GM18505 (cell line): ENCODE measurements at regions not wholly inside any gene's neighbourhood (a gene's known extent, or its start where the extent isn't known, plus 50 kb on each side); places are given as distances from the start of the nearest gene placed in this dataset.

Source experiments
- ATAC-seq: cut with Tn5 transposase; IDR thresholded peaks from one replicate; pipeline ENCODE4 v1.9.1; 2021; ENCODE audit not compliant: unreplicated experiment
- POLR2A ChIP-seq: IDR thresholded peaks from 4 replicates; pipeline ENCODE4 v1.6.1; 2011; ENCODE audit warnings: borderline replicate concordance; ENCODE audit not compliant: insufficient read depth, insufficient read length; ENCODE audit errors: extremely low read depth

GRCh38 chr2:21658907-21659477, 535.2 kb downstream of the TDRD15 start:
- ATAC-seq: no peak
- no peak for TF ChIP-seq POLR2A

DNA sequence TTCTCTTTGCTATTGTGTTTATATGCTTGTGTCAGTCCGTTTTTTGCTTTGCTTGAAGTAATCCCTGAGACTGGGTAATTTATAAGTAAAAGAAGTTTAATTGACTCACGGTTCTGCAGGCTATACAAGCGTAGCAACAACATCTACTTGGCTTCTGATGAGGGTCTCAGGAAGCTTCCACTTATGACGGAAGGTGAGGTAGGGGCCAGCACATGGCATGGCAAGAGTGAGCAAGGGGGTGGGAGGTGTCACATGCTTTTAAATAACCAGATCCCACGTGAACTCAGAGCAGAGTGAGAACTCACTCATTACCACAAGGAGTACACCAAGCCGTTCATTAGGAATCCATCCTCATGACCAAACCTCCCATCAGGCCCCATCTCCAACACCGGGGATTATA, 540.3 kb downstream of the TDRD15 start:
- ATAC-seq: no peak
- no peak for TF ChIP-seq POLR2A

DNA sequence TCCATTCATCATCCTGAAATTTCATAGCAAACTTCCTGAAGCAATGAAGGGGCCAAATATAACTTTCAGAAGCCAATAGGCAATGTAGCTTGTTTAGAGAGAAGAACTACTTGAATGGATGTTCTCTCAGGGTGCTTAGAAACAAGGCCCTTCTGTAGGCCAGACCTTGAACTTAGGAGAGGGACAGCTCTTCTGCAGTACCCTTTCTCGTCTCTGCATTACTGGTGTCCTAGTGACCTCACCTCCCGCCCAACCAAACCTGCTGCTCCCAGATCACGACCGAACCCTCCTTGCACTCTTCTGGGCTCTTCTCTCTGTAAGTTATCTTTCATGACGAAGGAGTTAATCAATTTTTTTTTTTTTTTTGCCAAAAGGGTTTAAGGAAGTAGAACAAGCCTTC, 543.9 kb downstream of the TDRD15 start:
- no peak for ATAC-seq
- no peak for TF ChIP-seq POLR2A

GRCh38 chr2:21668078-21668710, 544.4 kb downstream of the TDRD15 start:
- ATAC-seq: no peak
- no peak for TF ChIP-seq POLR2A

DNA sequence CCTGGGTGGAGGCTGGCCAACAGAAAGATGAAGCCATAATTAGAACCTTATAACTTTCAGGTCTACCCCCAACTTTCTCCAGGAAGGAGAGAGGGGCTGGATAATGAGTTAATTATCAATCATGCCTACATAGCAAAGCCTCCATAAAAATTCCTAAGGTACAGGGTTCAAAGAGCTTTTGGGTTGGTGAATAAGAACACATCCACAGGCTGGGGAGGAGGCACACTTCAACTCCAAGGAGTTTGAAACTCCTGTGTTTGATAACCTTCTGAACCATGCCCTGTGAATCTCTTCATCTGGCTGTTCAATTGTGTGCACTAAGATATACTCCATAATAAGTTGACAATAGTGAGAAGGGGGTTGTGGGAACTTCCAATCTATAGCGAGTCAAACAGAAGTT, 552.3 kb downstream of the TDRD15 start:
- no peak for ATAC-seq
- TF ChIP-seq POLR2A: no peak

DNA sequence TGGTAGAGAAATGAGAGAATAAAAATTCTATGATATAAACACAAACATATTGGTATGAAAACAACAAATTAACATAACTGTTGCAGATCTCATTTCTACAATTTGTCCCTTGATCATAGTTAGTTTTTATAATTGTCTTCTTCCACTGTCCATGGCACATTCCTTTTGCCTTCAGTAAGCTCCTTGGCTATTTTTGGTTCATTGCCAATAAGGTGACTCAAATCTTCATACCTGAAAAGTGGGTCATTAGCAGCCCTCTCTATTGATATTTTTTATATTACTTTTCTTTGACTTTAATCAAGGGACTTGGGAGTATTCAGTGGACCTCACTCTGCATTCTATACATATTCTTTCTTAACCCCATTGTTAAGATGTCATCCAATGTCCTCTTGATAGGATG, 552.9 kb downstream of the TDRD15 start:
- no peak for TF ChIP-seq POLR2A
- no peak for ATAC-seq

GRCh38 chr2:21683838-21684237, 560.1 kb downstream of the TDRD15 start:
- no peak for TF ChIP-seq POLR2A
- ATAC-seq: no peak

DNA sequence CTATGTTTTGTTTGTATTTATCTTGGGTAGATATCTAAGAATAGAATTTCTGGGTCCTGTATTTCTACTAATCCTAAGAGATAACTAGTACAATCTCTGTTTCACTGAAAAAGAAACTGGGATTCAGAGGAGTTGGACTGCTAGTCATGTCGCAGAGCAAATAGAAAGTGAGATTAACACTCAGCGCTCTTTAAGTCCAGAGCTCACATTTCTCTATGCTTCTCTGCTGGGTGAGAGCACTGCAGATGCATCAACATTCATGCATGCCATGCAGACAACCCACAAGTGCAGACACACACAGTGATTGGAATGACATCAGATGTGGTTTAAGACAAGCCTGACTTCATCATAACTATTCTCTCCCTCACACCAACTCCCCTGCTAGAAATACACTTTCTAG, 563.8 kb downstream of the TDRD15 start:
- TF ChIP-seq POLR2A: no peak
- ATAC-seq: no peak

GRCh38 chr2:21690005-21690404, 566.2 kb downstream of the TDRD15 start:
- ATAC-seq: no peak
- TF ChIP-seq POLR2A: no peak

DNA sequence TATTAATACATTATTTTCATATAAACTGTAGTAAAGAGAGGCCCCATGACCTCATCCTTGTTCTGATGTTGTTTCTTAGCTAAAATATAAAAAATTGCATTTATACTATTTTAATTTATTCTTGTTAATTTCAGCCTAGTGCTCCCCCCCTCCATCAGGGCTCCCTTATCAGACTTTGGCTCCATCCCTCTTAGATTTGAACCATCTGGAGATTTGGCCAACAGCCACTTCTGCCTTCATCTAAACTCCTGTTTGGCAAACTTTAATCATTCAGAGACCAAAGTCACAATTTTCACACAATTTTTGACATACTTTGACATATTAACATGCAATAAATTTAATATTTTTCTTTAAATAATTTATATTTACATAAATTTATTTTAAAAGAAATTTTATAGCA, 569.3 kb downstream of the TDRD15 start:
- TF ChIP-seq POLR2A: no peak
- no peak for ATAC-seq

DNA sequence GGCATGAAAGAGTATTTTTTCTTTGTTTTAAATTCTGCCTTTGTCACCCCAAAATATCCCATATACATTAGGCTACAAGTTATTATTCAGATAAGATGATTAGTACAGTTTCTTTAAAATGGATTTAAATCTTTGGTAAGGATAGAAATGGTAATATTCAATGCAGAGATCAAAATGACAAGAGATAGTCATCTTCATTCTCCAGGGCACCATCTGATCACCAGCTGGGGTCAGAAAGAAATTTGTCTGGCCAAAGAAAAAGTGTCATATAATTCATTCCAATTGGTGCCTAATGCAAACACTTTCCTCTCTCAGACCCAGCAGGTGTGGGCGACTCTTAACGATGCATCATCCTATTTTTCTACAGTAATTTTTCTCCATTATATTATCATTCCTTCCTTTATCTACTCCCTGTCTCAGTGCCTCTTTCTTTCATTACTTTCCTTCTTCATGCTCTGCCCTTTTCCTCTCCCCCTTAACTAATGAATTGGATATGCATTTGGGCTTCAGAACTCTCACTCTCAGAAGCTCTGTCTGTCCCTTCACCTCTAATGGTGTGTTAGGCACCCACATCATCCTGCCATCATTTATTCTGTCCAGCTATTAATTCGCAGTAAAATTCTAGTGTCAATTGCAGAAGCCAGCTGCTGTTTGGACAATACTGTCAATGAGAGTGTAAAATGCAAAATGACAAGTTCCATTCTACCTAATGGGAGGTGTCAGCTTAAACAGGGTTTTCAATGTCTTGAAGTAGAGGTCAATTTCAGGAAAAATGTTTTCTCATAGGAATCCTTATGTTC, 570.5 kb downstream of the TDRD15 start:
- no peak for ATAC-seq
- no peak for TF ChIP-seq POLR2A

DNA sequence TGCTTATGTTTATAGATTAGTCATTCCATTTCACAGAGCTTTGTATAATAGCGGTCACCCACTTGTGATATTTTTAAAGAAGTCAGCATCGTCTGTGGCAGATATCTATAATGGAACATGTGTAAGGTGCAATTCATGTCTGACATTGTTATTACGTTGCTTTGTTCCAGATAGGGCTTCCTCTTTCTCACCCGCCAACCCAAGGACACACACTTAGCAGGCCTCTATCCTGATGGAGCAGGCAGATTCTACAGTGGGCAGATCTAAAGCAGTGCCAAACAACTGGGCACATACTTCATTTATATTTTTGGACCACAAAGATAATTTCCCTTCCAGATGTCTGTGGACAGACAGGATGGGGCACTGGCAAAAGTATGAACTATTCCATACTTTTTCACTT, 573.1 kb downstream of the TDRD15 start:
- no peak for TF ChIP-seq POLR2A
- ATAC-seq: no peak

DNA sequence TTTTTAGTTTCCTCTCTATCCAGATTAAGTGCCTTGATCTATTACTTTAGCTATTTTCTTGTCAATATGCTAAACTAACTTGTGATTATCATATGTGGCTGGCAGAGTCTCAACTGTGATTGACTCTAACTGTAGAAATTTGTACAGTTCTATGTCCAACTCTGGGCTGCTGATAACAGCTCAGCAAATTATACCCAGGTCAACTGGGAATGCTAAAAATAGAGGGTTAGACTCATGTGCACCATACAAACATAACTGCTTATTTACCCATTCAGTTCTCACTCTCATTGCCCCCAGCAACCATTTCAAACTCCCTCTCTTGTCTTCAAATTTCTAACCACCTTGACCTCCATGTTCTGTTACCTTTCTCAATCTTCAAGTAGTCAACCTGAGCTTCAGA, 576.9 kb downstream of the TDRD15 start:
- no peak for TF ChIP-seq POLR2A
- no peak for ATAC-seq

DNA sequence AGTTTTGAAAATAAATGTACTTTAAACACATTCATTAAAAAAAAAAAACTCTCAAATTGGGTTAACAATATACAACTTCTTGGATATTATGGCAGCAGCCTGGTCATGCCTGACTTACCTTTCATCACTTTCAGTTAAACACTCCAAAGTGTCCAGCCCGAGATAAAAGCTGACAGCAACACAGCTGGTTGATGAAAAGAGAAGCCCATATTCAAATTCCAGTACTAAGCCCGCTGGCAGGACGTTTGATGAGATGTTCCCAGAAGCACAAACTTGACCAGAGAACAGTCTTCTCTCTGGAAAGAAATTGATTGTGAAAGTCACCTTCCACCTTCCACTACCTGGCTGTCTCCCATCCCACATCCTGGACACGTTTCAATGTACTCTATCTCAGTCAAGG, 586.3 kb downstream of the TDRD15 start:
- TF ChIP-seq POLR2A: no peak
- ATAC-seq: no peak

DNA sequence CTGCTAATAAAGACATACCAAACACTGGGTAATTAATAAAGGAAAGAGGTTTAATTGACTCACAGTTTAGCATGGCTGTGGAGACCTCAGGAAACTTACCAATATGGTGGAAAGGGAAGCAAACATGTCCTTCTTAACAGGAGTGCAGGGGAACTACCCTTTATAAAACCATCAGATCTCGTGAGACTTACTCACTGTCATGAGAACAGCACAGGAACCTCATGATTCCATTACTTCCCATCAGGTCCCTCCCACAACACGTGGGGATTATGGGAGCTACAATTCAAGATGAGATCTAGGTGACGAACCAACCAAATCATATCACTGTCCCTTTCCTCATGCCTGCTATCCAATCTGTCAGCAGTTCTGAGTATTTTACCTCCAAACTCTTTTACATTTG, 586.7 kb downstream of the TDRD15 start:
- TF ChIP-seq POLR2A: no peak
- ATAC-seq: no peak

DNA sequence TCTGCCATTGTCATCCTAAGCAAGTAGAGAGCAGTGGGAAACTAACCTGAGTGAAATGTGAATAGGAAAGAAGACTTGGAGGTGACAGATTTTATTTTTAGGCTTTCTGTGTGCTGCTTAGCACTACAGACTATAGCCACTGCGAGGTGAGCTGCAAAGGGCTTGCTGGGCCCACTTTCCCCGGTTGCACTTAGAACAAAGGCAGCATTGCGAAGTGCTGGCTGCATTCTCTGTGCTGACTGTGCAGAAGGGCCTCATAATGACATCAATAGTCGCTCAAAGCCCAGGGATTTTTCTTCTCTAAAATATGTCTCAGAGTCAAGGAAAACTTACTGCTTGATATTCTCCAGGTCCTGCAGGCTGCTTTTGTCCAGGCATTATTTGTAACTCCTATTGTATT, 592.1 kb downstream of the TDRD15 start:
- ATAC-seq: no peak
- TF ChIP-seq POLR2A: no peak
